GM21717 (cell line): ENCODE measurements at regions not wholly inside any gene's neighbourhood (a gene's known extent, or its start where the extent isn't known, plus 50 kb on each side); places are given as distances from the start of the nearest gene placed in this dataset.
"Not testable (repeated sequence)": the region's sequence is repeated elsewhere in the genome, so short reads cannot be mapped to it uniquely, and the experiment has no call there.

Source experiments
- ATAC-seq: cut with Tn5 transposase; IDR thresholded peaks from one replicate; pipeline ENCODE4 v1.9.1; 2021; ENCODE audit warnings: mild to moderate bottlenecking, moderate library complexity; ENCODE audit not compliant: unreplicated experiment

GRCh38 chr3:118629821-118630220, 404.8 kb downstream of the IGSF11 start:
- no peak for ATAC-seq

GRCh38 chr3:118635711-118636110, 398.9 kb downstream of the IGSF11 start:
- ATAC-seq: no peak

GRCh38 chr3:118636841-118637240, 397.8 kb downstream of the IGSF11 start:
- ATAC-seq: no peak

GRCh38 chr3:118637846-118638245, 396.8 kb downstream of the IGSF11 start:
- ATAC-seq: no peak

- peak; percentile 82 for ATAC-seq
Measured at GRCh38 chr3:118641608-118642007, 393.0 kb downstream of the IGSF11 start.

GRCh38 chr3:118671192-118671591, 363.5 kb downstream of the IGSF11 start:
- no peak for ATAC-seq

- no peak for ATAC-seq
Measured at GRCh38 chr3:118675305-118675704, 359.3 kb downstream of the IGSF11 start.

GRCh38 chr3:118678663-118679062, 356.0 kb downstream of the IGSF11 start:
- not testable (repeated sequence) for ATAC-seq

- no peak for ATAC-seq
Measured at GRCh38 chr3:118682921-118683320, 351.7 kb downstream of the IGSF11 start.

GRCh38 chr3:118683636-118684035, 351.0 kb downstream of the IGSF11 start:
- no peak for ATAC-seq

GRCh38 chr3:118688396-118688884, 346.2 kb downstream of the IGSF11 start:
- no peak for ATAC-seq

- ATAC-seq: no peak
Measured at GRCh38 chr3:118692416-118692815, 342.2 kb downstream of the IGSF11 start.

- ATAC-seq: no peak
Measured at GRCh38 chr3:118705487-118706219, 329.0 kb downstream of the IGSF11 start.

GRCh38 chr3:118707991-118708390, 326.7 kb downstream of the IGSF11 start:
- ATAC-seq: no peak

- no peak for ATAC-seq
Measured at GRCh38 chr3:118710532-118710931, 324.1 kb downstream of the IGSF11 start.

- no peak for ATAC-seq
Measured at GRCh38 chr3:118713502-118714207, 321.0 kb downstream of the IGSF11 start.

- ATAC-seq: no peak
Measured at GRCh38 chr3:118714800-118715199, 319.8 kb downstream of the IGSF11 start.

- no peak for ATAC-seq
Measured at GRCh38 chr3:118729546-118729945, 305.1 kb downstream of the IGSF11 start.

GRCh38 chr3:118734664-118735063, 300.0 kb downstream of the IGSF11 start:
- no peak for ATAC-seq

GRCh38 chr3:118736107-118736506, 298.5 kb downstream of the IGSF11 start:
- no peak for ATAC-seq

- no peak for ATAC-seq
Measured at GRCh38 chr3:118740722-118741290, 293.8 kb downstream of the IGSF11 start.

GRCh38 chr3:118742760-118743159, 291.9 kb downstream of the IGSF11 start:
- ATAC-seq: no peak
